ENCODE measurements at regions not wholly inside any gene's neighbourhood (a gene's known extent, or its start where the extent isn't known, plus 50 kb on each side); places are given as distances from the start of the nearest gene placed in this dataset.

GRCh38 chr6:1502041-1502440 is 107.7 kb upstream of the FOXC1 start:
- TF ChIP-seq CTCF (IDR thresholded peaks at IDR 0.05) (no peak), POLR2A (IDR thresholded peaks at IDR 0.05) (no peak)
